ENCODE measurements at regions not wholly inside any gene's neighbourhood (a gene's known extent, or its start where the extent isn't known, plus 50 kb on each side); places are given as distances from the start of the nearest gene placed in this dataset.

DNA sequence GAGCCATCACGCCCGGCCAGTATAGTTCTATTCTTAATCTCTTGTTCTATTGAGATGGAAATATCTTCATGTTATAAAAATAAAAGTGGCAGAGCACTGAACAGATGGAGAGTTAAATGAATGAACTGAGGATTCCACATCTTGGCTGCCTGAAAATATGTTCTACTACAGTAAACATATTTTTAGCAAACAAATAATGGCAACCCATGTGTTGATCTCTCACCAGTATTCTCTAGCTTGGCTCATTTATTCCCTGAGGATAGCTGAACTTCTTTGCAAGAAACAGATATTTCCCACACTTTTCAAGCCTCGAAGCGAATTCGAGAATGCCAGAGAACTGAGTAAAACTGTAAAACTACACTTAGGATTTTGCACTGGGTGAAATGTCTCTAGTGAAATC, 58.9 kb downstream of the DIRAS3 start:
- no peak for DNase-seq (ENCODE audit: extremely low read depth, low read depth)

DNA sequence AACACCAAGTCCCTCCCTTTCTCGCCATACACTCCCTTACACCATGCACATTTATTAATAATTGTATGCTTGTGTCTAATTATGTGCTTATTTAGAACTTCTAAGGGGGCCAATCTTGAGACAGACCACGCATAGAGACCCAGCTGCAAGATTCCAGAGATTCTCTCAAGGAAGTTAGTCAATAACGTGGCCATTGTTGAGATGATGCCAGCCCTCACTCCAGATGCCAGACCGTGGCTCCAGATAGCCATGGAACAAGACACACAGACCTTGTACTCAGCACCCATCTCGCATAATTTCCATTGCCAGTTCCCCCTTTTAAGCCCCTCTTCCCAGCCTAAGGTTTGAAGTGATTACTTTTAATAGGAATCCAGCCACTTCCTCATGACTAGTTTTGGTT, 62.4 kb downstream of the DIRAS3 start:
- DNase-seq (ENCODE audit: extremely low read depth, low read depth) = no peak

DNA sequence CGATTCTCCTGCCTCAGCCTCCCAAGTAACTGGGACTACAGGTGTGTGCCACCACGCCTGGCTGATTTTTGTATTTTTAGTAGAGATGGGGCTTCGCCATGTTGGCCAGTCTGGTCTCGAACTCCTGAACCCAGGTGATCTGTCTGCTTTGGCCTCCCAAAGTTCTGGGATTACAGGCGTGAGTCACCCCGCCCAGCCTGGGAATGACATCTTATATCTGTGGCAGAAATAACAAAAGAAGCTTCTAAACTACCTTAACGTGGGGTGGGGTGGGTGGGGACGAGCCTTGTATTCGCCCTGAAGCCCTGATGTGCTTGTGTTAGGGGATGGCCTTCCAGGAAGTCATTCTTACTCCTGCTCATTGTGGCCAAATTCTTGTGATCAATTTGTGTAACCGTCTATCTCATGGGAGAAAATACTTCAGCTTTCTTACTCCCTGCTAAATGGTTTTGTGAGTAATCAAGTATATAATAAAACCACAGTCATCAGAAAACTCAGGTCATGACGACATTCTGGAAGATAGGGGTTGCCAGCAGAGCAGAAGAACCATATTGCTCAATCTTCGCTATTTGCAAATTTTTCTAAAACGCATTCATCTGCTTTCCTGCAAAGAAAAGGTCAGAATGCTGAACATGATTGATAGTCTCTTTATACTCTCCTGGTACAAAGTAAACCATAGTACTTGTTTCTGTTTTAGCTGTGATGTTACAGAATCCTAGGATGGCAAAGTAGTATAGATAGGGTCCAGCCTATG, 63.2 kb downstream of the DIRAS3 start:
- peak; percentile 30 for DNase-seq (ENCODE audit: extremely low read depth, low read depth)

DNA sequence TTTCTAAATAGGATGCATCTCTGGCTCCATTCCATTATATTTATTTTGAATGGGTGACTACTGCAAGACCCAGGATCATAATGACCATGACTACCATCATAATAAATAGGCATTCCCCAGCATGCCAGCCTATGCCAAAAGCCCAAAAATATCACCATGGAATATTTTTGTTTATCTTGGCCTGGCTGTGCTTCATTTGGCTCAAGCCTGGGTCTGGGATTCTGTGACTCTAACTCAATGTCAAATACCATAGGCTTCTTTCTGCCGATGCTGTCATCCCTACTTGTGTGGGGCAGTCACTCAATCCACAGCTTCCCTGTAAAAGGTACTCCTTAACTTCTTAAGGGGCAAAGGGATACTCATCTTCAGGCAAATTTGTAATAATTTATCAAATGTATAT, 66.6 kb downstream of the DIRAS3 start:
- no peak for DNase-seq (ENCODE audit: extremely low read depth, low read depth)

DNA sequence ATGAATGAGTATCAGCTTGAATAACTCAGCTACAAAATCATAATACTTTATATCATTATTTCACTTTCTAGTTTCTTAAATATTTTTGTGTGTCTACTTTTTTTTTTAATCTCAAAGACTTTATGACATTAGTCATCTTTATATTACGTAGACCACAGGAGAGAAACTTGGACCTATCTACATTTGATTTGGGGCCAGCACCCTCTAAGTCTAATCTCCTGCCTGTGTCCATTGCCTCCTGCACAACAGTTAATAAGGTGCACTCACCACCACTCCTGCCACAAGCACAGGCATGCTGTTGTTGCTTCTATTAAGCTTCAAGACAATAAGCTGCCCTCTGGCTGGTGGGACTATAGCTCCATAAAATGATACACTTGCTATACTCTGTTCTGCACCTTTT, 70.4 kb downstream of the DIRAS3 start:
- no peak for DNase-seq (ENCODE audit: extremely low read depth, low read depth)

DNA sequence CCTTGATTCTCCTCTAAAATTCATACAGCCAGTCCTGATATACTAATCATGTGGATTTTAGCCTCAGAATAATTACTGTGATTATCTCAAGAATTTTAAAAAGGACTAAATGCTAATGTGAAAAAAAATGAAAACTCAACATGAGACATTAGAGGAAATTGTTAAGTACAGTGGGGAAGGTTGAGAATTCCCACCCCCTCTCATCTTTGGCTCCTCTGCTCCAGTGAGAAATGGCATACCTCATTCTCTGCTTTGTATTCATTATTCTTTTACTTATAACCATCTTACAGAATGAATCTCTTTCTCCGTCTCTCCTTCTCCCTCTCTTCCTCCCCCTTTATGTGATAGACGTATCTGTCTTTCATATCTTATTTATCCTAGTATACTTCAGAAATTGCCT, 70.9 kb downstream of the DIRAS3 start:
- DNase-seq (ENCODE audit: extremely low read depth, low read depth) = no peak

DNA sequence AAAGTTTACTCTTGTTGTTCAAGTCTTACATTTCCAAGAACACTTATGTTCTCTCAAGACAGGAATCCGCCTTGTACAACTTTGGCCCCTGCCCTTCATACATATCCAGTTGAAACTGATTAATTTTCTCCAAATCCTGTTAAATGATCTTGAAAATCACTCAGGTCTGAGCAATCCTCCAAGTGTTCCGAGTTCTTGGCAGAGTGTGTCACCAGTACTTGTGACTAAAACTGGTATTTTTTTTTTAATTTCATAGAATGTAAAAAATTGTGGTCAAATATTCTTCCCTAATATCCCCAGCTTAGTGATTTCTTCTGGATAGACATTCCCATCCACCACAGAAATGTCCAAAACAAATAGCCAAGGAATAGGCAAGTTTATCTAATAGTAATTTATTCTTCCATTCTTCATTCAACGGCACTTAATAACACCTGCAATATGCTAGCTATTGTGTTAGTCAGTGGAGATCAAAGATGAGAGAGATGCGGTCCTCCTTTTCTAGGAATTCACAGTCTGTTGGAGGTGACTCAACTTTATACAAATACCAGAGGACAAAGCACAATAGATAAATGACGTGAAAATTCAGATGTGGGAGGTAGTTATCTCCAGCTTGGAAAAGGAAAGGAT, 71.4 kb downstream of the DIRAS3 start:
- no peak for DNase-seq (ENCODE audit: extremely low read depth, low read depth)

DNA sequence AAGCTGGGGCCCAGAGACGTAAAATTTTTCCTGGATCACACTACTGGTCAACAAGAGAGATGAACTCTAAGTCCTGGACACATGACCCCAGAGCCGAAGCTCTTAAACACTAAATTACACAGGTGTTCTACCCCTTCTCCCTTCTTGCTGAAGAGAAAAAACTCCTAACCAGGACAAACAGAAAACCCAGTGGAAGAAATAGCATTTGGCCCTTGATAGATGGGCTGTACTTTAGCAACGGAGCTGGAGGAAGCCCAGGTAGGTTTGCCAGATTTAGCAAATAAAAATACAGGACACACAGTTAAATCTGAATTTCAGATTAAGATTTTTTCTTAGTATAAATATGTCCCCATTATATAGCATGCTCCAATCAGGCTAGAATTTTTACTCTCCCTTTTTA, 72.7 kb downstream of the DIRAS3 start:
- no peak for DNase-seq (ENCODE audit: extremely low read depth, low read depth)

DNA sequence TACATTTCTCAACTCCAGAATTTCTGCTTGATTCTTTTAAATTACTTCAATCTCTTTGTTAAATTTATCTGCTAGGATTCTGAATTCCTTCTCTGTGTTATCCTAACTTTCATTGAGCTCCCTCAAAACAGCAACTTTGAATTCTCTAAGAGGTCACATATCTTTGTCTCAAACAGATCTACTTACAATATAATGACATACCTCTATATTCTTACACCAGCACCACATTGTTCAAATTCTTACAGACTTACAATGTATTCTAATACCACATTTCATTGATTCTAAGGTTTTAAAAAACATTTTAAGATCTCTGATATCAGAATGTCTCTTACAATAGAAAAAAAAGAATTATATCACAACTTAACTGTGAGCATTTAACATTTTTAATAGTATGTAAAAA, 77.4 kb downstream of the DIRAS3 start:
- no peak for DNase-seq (ENCODE audit: extremely low read depth, low read depth)

DNA sequence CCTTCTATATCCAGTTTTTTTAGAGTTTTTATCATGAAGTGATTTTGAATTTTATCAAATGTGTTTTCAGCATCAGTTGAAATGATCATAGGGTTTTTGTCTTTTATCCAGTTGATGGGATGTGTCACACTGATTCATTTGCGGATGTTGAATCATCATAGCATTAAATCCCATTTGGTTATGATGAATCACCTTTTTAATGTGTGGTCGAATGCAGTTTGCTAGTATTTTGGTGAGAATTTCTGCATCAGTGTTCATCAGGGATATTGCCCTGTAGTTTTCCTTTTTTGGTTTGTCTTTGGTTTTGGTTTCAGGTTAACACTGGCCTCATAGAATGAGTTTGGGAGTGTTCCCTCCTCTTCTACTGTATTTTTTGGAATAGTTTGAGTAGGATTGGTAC, 80.3 kb downstream of the DIRAS3 start:
- peak; percentile 9 for DNase-seq (ENCODE audit: extremely low read depth, low read depth)

DNA sequence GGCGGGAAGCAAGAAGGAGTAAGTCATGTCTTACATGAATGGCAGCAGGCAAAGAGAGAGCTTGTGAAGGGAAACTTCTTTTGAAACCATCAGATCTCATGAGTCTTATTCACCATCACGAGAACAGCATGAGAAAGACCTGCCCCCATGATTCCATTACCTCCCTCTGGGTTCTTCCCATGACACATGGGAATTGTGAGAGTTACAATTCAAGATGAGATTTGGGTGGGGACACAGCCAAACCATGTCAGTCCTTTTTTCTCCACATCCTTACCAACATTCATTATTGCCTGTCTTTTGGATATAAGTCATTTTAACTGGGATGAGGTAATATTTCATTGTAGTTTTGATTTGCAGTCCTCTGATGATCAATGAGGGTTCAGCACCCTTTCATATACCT, 81.0 kb downstream of the DIRAS3 start:
- DNase-seq (ENCODE audit: extremely low read depth, low read depth) = no peak

DNA sequence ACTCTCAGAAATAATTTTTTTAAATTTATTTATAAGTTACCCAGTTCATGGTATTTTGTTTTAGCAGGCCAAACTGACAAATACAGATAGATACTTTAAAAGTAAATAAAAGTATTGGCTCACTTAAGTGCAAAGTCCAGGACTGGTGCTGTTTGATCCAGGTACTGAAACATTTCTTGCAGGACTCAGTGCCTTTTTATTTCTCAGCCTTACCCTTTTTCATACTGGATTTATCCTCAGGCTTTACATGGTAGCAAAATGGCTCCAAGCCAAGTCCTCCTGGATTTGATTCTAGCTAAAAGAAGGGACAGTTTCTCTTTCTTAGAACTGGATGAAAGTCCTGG, 83.8 kb downstream of the DIRAS3 start:
- no peak for DNase-seq (ENCODE audit: extremely low read depth, low read depth)

DNA sequence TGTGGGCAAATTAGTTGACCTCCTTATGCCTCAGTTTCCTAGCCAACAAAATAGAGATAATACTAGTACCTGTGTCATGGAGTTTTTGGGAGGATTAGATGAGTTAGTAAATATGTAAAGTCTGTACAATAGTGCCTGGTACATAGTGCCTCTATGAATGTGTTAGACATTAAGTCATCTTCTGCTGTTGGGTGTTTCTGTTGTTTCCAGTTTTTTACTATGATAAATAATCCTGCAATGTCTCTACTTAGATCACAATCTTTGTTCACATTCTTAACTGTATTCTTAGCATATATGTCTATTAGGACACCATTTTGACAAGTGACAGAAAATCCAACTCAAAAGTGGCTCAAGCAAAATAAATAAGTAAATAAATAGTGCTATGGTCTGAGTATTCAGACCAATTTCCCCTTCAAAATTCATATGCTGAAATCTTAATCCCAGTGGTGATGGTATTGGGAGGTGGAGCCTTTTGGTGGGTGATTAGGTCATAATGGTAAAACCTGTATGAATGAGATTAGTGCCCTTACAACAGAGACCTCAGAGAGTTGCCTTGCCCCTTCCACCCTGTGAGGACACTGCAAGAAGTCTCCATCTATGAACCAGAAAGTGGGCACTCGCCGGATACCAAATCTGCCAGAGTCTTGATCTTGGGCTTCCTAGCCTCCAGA, 84.3 kb downstream of the DIRAS3 start:
- DNase-seq (ENCODE audit: extremely low read depth, low read depth) = no peak

DNA sequence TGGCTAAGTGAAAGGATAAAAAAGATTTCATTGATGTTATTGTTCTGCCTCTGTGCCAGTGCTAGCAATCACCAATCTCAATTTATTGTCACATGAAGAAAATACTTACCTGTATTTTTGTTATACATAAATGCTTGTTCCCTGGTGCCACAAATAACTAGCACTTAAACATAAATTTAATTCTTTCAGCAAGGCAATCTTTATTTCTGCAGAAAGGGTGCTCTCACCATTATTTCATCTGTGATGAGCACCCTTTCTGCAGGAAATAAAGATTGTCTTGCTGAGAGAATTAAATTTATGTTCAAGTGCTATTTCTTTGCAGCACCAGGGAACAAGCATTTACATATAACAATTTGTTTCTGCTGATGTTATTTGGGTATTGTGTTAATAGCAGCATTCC, 87.2 kb downstream of the DIRAS3 start:
- no peak for DNase-seq (ENCODE audit: extremely low read depth, low read depth)

DNA sequence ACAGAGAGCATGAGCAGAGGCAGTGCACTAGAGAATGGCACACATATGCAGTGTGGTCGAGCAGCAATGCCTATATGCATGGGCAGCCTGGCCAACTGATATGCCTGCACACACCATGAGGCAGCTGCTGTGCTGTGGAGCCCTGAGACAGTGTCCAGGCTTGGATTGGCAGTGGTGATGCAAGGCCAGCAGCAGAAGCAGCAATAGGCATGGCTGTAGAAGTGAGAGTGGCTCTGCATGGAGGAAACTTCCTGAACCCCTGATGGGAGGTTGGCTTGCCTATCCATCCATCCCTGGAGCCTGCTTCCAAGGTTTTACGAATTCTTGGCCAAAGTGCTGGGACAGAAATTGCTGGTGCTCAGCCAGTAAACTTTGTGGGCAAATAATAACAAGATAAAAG, 89.7 kb downstream of the DIRAS3 start:
- DNase-seq (ENCODE audit: extremely low read depth, low read depth) = no peak

DNA sequence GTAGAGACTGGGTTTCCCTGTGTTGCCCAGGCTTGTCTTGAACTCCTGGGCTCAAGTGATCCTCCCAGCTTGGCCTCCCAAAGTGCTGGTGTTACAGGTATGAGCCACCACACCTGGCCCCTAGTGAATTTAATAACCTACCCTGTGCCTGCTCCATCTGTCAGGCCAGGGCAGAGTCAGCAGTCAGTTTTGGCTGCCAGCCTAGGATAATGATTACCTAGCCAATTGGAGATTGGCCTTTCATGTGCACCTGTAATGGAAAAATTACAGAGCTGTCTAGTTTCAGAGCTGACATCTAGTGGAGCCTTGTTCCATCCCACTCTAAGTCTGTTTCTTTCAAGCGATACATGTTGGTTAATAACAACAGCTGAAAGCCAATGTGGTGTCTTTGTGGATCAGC, 92.0 kb downstream of the DIRAS3 start:
- DNase-seq (ENCODE audit: extremely low read depth, low read depth) = no peak

DNA sequence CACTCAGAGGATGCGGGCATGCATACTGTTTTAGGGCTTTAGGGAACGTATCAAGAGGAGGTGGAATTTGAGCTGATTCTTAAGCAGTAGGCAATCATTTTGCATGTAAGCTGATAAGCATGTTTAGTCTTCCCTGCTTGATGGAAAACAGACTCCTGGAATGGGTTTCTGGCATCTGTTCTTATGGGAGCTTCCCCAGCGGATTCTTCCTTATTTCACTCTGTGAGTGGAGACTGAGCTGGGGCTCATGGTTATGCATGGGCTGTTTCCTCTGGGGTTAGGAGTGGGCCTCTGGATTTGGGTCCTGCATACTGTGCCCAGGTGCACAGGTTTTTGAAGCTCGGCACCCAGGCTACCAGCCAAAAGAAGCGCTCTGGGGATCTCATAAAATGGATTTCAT, 93.4 kb downstream of the DIRAS3 start:
- no peak for DNase-seq (ENCODE audit: extremely low read depth, low read depth)

DNA sequence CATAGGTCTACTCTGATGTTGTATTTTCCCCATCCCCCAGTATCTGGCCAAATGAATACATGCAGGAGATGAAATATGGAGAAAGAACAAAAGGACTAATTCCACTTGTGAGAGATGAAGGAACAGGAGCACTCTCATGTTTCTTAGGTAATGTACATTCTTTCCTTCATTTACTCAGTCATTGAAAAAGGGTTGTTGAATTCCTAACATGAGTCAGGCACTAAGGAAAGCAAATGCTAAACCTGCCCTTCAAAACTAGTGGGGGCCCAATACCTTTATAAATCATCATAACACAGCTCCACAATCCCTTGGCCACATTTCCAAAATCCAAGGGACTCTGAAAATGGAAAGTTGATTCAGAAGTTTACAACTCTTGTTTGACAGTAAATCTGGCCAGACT, 94.3 kb downstream of the DIRAS3 start:
- no peak for DNase-seq (ENCODE audit: extremely low read depth, low read depth)

DNA sequence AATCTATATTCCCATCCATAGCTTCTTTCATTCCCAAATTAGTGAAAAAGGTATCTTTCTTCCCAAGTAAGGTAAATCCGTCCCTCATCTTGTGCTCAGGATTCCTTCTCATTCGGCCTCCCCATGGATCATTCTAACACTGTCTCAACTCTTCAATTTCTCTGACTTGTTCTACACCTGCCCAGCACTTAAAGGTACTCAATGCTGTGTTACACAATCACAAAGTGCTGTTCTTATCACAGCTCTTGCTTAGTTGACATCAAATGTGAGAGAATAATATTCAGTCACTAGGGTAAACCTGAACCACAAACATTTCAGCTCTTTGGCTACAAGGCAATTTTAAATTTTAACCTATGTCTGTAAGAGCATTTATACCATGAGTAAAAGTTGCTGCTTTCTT, 94.8 kb downstream of the DIRAS3 start:
- DNase-seq (ENCODE audit: extremely low read depth, low read depth) = no peak

DNA sequence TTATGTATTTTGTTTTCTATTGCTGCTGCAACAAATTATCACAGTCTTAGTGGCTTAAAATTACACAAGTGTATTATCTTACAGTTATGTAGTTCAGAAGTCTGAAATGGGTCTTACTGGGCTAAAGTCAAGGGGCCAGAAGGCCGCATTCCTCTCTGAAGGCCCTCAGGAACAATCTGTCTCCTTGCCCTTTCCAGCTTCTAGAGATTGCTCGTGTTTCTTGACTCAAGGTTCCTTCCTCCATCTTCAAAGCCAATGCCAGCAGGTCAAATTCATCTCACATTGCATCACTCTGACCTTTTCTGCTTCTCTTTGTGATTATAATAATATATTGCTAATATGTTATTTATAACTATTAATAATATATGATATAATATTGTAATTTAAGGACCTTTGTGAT, 97.1 kb downstream of the DIRAS3 start:
- DNase-seq (ENCODE audit: extremely low read depth, low read depth) = no peak

DNA sequence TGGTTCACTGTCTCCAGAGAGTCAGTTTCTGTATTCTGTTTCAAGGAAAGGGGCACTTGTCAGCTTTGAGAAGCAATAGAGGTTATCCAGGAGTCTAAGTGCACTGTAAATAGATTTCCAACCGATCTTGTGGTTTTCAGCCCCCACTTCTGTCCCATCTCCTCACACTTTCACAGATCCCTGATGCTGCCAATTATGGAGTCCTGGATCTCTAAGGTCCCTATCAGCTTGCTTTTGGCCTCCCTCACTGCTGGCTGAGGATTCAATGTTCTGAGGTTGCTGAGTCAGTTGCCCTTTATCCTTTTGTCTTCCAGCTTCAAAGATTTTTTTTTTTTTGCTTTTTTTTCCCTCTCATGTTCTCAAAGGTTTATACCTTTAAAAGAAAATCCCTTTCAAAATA, 98.4 kb downstream of the DIRAS3 start:
- DNase-seq (ENCODE audit: extremely low read depth, low read depth) = no peak

DNA sequence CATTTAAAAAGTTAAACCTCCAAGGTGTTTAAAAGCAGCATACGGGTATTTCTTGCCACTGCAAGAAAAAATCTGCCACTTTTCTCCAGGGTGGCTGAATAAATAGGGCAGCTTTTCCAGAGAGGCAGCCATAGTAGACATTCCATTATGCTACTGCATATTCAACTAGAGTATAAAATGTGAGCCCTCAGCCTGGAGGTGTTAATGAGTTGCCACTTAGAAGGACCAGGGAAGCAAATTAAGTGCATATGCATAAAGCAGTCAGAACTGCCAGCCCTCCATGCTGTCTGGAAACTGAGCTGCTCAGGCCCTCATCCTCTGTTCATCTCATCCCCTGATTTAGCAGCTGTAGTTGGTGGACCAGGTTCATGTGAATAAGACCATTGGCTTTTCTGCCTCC, 99.4 kb downstream of the DIRAS3 start:
- DNase-seq (ENCODE audit: extremely low read depth, low read depth) = no peak

Data from NCI-H460 (cell line).